ENCODE measurements at regions not wholly inside any gene's neighbourhood (a gene's known extent, or its start where the extent isn't known, plus 50 kb on each side); places are given as distances from the start of the nearest gene placed in this dataset.

DNA sequence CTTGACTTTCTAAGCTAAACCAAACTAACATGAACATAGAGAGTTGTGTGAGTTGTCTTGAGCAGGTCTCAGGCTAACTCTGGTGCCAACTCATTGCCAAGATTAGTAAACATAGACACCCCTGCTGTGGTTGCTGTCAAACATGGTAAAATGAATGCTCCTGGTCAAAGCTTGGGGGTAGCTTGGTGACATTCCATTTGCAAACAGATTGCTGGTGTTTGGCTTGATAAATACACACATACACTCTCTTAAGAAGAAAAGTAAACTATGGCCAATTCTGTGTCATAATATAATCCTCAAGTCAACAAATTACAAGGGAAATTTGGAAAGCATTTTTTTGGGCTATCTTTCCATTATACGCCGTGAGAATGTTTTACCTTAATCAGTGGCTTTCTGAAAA, 386.4 kb upstream of the PDE3A start (continued):
- TF ChIP-seq, protein P1, sequence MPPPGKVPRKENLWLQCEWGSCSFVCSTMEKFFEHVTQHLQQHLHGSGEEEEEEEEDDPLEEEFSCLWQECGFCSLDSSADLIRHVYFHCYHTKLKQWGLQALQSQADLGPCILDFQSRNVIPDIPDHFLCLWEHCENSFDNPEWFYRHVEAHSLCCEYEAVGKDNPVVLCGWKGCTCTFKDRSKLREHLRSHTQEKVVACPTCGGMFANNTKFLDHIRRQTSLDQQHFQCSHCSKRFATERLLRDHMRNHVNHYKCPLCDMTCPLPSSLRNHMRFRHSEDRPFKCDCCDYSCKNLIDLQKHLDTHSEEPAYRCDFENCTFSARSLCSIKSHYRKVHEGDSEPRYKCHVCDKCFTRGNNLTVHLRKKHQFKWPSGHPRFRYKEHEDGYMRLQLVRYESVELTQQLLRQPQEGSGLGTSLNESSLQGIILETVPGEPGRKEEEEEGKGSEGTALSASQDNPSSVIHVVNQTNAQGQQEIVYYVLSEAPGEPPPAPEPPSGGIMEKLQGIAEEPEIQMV (tag; conservative IDR thresholded peaks at IDR 0.05; ENCODE audit: low read depth), result no peak
- TF ChIP-seq RFX5 (IDR thresholded peaks at IDR 0.05; ENCODE audit: low read depth, low read length) (no peak), NCOA6 (IDR thresholded peaks at IDR 0.05) (no peak), OTX1 (CRISPR knock-in tag; IDR thresholded peaks at IDR 0.05) (no peak), ETV1 (tag; conservative IDR thresholded peaks at IDR 0.05; ENCODE audit: low read depth) (no peak)

DNA sequence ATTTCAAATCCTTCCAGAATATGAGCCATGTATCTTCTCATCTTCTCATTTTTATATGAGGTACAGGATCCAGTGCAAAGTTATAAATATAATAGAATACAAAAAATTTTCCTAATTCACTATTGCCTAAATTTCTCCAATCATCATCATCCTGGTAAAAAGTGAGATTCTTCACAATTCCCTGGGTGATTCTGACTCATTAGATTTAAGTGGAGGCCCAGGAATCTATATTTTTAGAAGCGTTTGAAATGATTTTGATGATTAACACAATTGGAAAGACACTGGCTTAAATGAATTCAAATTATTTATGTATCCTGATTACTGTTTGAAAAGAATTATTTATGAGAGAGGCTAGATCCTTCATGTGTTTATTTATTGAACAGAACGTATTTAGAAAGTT, 380.3 kb upstream of the PDE3A start:
- ATAC-seq, result no peak
- CTCF ChIA-PET (ENCODE audit: low intra/inter-chr PET ratio), result no interaction called here
- H3K4me3 ChIP-seq, result no peak overlapping the region
- no peak for DNase-seq (ENCODE audit: extremely low read depth in 1 of 4, low spot score in 3 of 4)
- H2AFZ ChIP-seq (ENCODE audit: low read depth, low read length), result no peak overlapping the region
- H3K9me1 ChIP-seq (ENCODE audit: control insufficient read depth, insufficient read depth, low read length), result no peaks in the 10 kb centered on the region
- in situ Hi-C loops (cut with MboI), result no loop called here
- H3K27ac ChIP-seq (ENCODE audit: extremely low read depth, low read depth, low read length), result no peak overlapping the region
- POLR2A ChIA-PET, result no interaction called here
- no peaks in the 10 kb centered on the region for H3K79me2 ChIP-seq (ENCODE audit: control insufficient read depth, insufficient read depth, low read length)
- no peak overlapping the region for H3K9ac ChIP-seq (ENCODE audit: insufficient read depth in 1 of 2, low read depth in 2 of 2, low read length in 2 of 2)
- no peaks in the 10 kb centered on the region; the same call in 1 of the 2 replicates for H3K9me3 ChIP-seq (replicated peaks; ENCODE audit: control insufficient read depth, insufficient read depth, low read depth, low read length)
- intact Hi-C loops (cut with micrococcal nuclease), result no loop called here
- 3% methylated on average over 2 of the region's 2 CpGs for WGBS (ENCODE audit: insufficient coverage, low coverage, missing lambda C conversion rate)
- H3K36me3 ChIP-seq (ENCODE audit: control insufficient read depth, insufficient read depth, low read length), result no peaks in the 10 kb centered on the region
- no peak for FAIRE-seq
- H3K4me2 ChIP-seq (ENCODE audit: insufficient read depth, low read length), result no peak overlapping the region
- no peaks in the 10 kb centered on the region for H3K4me1 ChIP-seq (replicated peaks in 1 of 2; ENCODE audit: control insufficient read depth in 2 of 2, insufficient read depth in 2 of 2, low read length in 2 of 2)
- H3K27me3 ChIP-seq (ENCODE audit: control insufficient read depth in 2 of 2, insufficient read depth in 2 of 2, low read length in 2 of 2), result no peaks in the 10 kb centered on the region
- no peaks in the 10 kb centered on the region for H4K20me1 ChIP-seq (replicated peaks; ENCODE audit: control insufficient read depth, insufficient read depth, low read length)
- BruUV-seq (replicated peaks), result no TSS peak
- TF ChIP-seq TAF9B (IDR thresholded peaks at IDR 0.05; ENCODE audit: partially characterized antibody) (no peak), NFE2 (IDR thresholded peaks at IDR 0.05; ENCODE audit: low read depth) (no peak), BCOR (IDR thresholded peaks at IDR 0.05) (no peak)
- TF ChIP-seq, protein P2, sequence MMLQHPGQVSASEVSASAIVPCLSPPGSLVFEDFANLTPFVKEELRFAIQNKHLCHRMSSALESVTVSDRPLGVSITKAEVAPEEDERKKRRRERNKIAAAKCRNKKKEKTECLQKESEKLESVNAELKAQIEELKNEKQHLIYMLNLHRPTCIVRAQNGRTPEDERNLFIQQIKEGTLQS (IDR thresholded peaks at IDR 0.05), result no peak
- TF ChIP-seq, protein P2 (CRISPR knock-in tag; conservative IDR thresholded peaks at IDR 0.05), result no peak

Data from K562 (cell line).